ENCODE measurements at regions not wholly inside any gene's neighbourhood (a gene's known extent, or its start where the extent isn't known, plus 50 kb on each side); places are given as distances from the start of the nearest gene placed in this dataset.
"Not testable (repeated sequence)": the region's sequence is repeated elsewhere in the genome, so short reads cannot be mapped to it uniquely, and the experiment has no call there.

DNA sequence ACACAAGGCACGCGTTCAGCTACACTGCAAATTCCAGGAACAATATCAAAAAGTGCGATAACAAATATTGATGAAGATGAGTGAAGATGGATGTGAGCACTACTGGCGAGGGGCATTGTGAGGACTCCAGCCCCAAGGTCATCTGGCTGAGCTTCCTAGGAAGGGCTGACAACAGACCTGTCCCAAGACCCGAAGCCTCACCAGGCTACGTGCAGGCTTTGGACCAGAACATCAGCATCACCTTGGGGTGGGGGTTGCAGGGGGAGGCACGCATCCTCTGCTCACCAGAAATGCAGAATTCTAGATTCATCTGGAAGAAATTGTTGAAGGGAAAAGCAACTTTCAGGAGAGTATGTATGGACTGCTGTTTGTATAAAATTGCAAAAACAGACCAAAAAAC, 386.3 kb upstream of the DEFB115 start:
- ATAC-seq; H3K4me1 Mint-ChIP-seq (ENCODE audit: low read depth); DNase-seq; H3K27ac Mint-ChIP-seq; H3K27me3 Mint-ChIP-seq (ENCODE audit: low read depth); H3K4me3 Mint-ChIP-seq; H3K36me3 Mint-ChIP-seq (ENCODE audit: low read depth); POLR2A ChIA-PET; CTCF ChIA-PET: not testable (repeated sequence)
- H3K9me3 Mint-ChIP-seq (ENCODE audit: insufficient read depth) = peaks cover 53% of the 10 kb centered on the region

DNA sequence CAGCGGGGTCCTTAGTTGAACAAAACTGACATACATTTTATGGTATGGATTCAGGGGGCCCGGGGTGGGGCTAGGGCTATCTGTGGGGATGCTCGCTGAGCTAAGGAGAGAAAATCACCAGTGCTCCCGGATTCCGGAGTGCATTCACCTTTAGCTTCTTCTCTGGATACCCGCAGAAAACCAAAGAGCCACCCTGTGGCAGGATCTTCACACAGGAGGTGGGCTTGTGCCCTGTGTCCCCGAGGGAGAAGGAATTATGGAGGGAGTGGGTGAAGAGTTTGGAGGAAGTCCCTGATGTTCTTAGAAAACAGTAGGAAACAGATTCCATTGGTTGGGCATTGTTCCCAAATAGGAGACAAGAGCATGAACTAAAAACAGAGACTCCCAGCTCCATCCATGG, 385.2 kb upstream of the DEFB115 start:
- ATAC-seq; H3K4me1 Mint-ChIP-seq (ENCODE audit: low read depth); POLR2A ChIA-PET; CTCF ChIA-PET; DNase-seq; H3K36me3 Mint-ChIP-seq (ENCODE audit: low read depth); H3K4me3 Mint-ChIP-seq; H3K27ac Mint-ChIP-seq; H3K27me3 Mint-ChIP-seq (ENCODE audit: low read depth): not testable (repeated sequence)
- H3K9me3 Mint-ChIP-seq (ENCODE audit: insufficient read depth) = peaks cover 54% of the 10 kb centered on the region

DNA sequence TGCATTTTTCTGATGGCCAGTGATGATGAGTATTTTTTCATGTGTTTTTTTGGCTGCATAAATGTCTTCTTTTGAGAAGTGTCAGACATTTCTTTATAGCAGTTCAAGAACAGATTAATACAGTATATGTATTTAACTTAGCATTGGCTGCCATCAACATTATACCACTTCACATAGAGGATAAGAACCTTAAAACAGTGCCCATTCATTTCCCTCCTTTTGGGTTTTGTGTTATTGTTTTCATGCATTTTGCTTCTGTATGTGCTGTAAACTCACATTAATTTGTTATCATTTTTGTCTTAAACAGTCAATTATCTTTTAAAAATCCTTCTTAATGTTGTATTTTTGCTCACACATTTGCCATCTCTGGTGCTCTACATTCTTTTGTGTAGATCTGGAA, 381.6 kb upstream of the DEFB115 start:
- ATAC-seq; H3K4me1 Mint-ChIP-seq (ENCODE audit: low read depth); H3K27ac Mint-ChIP-seq; H3K27me3 Mint-ChIP-seq (ENCODE audit: low read depth); H3K36me3 Mint-ChIP-seq (ENCODE audit: low read depth); POLR2A ChIA-PET; CTCF ChIA-PET; DNase-seq; H3K4me3 Mint-ChIP-seq: not testable (repeated sequence)
- peaks cover 44% of the 10 kb centered on the region for H3K9me3 Mint-ChIP-seq (ENCODE audit: insufficient read depth)

DNA sequence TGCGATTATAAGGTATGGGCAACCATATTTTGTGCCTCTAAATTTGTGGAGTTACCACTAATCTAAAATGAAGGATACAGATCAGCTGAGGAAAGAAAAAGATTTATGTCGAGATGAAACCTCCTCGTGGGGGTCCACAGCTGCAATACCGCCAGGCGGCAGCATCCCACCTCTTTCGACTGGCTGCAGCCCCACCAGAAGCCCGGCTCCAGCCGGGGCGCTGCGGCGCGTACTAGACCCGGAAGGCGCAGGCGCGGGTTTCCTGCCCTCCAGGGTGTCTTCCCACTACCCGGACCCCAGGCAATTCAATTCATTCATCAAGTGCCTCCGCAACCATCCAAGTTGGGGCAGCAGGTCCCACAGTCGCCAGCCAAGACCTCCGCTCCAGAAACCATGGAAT, 366.1 kb upstream of the DEFB115 start:
- Mint-ChIP-seq H3K27me3 (ENCODE audit: low read depth) (peaks cover 10% of the 10 kb centered on the region), H3K4me3 (peak overlapping the region; percentile 36)
- POLR2A ChIA-PET; H3K36me3 Mint-ChIP-seq (ENCODE audit: low read depth); DNase-seq; ATAC-seq; CTCF ChIA-PET; H3K4me1 Mint-ChIP-seq (ENCODE audit: low read depth); H3K9me3 Mint-ChIP-seq (ENCODE audit: insufficient read depth); H3K27ac Mint-ChIP-seq: not testable (repeated sequence)

DNA sequence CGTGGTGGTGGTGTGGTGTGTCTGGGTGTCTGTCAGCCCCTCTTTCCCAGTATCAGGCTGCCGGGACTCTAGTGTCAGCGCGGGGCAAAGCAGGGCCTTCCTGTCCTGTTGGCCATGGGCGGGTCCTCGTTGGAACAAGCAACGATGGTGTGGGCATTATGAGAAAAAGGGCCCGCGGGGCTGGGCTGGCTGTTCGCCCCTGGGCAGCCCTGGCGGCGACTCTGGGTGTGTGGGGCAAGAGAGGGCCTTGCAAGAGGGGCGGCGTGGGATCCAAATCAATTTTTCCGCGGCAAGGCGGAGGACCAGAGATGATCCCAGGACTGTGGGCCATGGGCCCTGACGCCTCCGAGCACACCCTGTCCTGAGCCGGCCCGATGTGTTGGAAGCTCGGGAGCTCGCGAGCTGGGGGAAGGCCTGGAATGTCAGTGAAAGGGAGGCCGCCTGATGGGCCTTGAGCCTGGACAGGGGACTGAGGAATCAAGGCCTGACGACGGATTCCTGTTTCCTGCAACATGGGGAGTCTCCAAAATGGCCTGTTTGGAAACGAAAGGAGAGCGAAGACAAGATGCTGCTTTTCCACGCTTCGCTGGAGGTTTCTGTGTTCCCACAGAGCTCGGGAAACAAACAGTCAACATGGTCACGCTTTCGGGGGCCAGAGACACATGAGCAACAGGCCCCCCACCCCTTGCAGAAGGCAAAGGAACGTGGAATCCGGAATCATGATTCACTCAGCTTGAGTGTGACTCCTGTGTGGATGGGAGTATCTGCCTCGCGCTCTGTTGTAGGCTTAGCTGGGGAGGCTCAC, 364.7 kb upstream of the DEFB115 start:
- Mint-ChIP-seq H3K27ac (no peak overlapping the region), H3K4me1 (ENCODE audit: low read depth) (no peaks in the 10 kb centered on the region), H3K9me3 (ENCODE audit: insufficient read depth) (no peaks in the 10 kb centered on the region), H3K4me3 (no peak overlapping the region), H3K27me3 (ENCODE audit: low read depth) (peaks cover 11% of the 10 kb centered on the region), H3K36me3 (ENCODE audit: low read depth) (no peaks in the 10 kb centered on the region)
- DNase-seq (no peak), ATAC-seq (no peak)
- ChIA-PET CTCF (no interaction called here), POLR2A (no interaction called here)

DNA sequence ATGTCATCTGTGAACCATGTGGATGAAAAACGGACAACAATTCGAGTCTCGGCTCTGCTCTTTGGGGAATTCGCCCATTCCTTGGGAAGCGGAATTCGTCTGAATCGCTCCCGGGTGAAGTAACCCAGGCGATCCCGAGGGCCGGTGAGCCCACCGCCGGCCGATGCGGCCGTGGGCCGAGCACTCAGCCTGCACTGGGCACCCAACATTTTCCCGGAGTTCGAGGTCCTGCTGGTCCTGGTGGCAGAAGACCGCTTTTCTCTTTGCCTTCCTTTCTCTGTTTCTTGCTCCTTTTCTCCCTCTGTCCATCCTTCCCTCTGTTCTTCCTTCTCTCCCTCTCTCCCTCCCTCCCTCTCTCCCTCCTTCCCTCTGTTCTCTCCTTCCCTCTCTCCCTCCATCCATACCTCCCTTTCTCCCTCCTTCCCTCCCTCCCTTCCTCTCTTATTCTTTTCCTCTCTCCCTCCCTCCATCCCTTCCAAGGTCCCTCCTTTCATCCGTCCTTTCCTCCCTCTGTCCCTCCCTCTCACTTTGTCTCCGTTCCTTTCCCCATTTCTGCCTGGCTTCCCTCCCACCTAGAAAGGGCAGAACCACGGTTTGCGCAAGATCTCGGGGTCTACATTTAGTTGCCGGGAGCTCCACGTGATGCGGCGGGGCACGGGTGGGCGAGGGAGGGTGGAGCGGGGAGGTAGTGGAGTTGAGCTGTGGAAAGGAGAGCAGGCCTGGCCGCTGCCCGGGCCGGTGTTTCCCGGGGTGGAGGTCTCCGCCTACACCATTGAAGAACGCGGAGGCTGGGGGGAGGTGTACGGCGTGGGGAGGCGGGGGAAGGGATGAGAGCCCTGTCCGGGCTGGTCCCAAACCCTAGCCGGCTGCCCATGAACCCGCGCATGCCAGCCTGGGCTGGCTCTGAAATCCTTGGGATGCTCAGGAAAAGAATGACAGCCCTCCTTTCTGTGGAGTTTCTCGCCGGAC, 363.8 kb upstream of the DEFB115 start:
- H3K27ac Mint-ChIP-seq; ATAC-seq; H3K4me1 Mint-ChIP-seq (ENCODE audit: low read depth); H3K4me3 Mint-ChIP-seq; H3K36me3 Mint-ChIP-seq (ENCODE audit: low read depth); CTCF ChIA-PET; DNase-seq; H3K9me3 Mint-ChIP-seq (ENCODE audit: insufficient read depth); POLR2A ChIA-PET: not testable (repeated sequence)
- H3K27me3 Mint-ChIP-seq (ENCODE audit: low read depth) = peaks cover 13% of the 10 kb centered on the region

DNA sequence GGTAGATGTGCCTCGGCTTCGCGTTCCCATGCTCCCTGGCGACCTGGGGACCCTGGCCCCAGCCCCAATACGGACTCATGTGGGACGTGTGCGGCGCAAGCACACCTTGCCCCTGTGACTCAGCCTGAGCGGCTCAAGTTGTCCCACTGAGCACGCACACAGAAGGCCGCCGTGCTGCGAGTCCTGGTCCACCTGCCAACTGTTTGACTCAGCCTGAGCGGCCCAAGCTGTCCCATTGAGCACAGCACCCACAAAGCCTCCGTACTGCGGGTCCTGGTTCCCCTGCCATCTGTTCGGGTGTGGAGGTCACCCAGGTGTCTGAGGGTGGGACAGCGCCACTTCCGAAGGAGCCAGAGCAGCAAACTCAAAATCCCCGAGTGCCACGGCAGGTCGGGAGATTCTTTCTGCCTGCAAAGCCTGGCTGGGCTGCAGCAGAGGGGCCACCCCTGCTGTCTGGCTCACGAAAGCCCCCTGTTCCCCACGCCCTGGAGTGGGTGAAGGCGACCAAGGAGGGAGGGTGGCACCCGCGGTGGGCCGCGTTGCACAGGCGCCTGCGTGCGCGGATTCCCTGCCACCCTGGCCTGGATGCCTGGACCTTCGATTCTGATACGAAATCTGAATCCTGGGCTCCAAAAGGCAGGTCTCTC, 362.6 kb upstream of the DEFB115 start:
- ATAC-seq; H3K9me3 Mint-ChIP-seq (ENCODE audit: insufficient read depth); H3K27ac Mint-ChIP-seq; H3K4me3 Mint-ChIP-seq; CTCF ChIA-PET; H3K4me1 Mint-ChIP-seq (ENCODE audit: low read depth); DNase-seq; POLR2A ChIA-PET; H3K36me3 Mint-ChIP-seq (ENCODE audit: low read depth): not testable (repeated sequence)
- H3K27me3 Mint-ChIP-seq (ENCODE audit: low read depth) = peaks cover 16% of the 10 kb centered on the region

DNA sequence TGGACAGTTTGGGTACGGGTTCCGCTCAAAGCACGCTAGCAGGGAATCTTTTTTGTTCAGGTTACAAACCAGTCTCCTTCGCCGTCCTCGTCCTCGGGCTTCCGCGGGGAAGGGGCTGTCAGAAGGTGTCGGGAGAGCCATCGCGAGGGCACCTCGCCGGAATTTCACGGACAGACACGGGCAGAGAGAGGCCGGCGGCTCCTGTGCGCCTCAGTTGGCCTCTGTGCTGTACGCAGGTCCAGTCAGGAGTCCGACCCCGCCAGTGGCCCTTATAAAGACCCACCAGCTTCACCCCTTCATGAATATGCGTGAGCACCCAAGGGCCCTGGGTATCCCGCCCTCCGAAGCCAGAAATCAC, 362.1 kb upstream of the DEFB115 start:
- DNase-seq; H3K4me3 Mint-ChIP-seq; ATAC-seq; POLR2A ChIA-PET; H3K36me3 Mint-ChIP-seq (ENCODE audit: low read depth); H3K27ac Mint-ChIP-seq; CTCF ChIA-PET; H3K4me1 Mint-ChIP-seq (ENCODE audit: low read depth); H3K9me3 Mint-ChIP-seq (ENCODE audit: insufficient read depth): not testable (repeated sequence)
- H3K27me3 Mint-ChIP-seq (ENCODE audit: low read depth) = peaks cover 16% of the 10 kb centered on the region

DNA sequence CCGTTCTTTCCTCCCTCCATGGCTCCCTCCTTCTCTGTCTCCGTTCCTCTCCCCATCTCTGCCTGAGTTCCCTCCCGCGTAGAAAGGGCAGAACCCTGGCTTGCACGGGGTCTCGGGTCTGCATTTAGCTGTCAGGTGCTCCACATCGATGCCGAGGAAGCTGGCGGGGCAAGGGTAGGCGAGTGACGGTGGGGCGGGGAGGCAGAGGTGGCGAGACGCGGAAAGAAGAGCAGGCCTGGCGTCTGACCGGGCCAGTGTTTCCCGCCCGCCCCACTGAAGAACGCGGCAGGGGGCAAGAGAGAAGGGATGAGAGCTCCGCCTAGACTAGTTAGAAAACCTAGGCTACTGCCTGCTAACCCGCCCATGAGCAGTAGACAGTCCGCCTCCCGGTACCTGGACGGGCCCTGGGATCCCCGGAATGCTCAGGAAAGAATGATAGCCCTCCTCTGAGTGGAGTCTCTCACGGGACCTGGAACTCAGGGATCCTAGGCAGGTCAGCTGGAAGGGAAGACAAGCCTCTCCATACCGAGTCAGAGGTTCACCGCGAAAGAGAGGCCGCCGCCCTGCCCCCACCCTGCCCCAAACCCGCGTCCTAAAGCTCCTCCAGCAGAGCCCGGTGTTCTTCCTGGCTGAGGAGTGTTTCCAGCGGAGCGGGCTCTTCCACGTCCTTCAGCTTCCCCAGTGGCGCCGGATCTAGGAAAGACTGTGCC, 357.9 kb upstream of the DEFB115 start:
- H3K9me3 Mint-ChIP-seq (ENCODE audit: insufficient read depth); CTCF ChIA-PET; H3K27me3 Mint-ChIP-seq (ENCODE audit: low read depth); H3K4me3 Mint-ChIP-seq; DNase-seq; ATAC-seq; H3K27ac Mint-ChIP-seq; H3K4me1 Mint-ChIP-seq (ENCODE audit: low read depth); POLR2A ChIA-PET; H3K36me3 Mint-ChIP-seq (ENCODE audit: low read depth): not testable (repeated sequence)

DNA sequence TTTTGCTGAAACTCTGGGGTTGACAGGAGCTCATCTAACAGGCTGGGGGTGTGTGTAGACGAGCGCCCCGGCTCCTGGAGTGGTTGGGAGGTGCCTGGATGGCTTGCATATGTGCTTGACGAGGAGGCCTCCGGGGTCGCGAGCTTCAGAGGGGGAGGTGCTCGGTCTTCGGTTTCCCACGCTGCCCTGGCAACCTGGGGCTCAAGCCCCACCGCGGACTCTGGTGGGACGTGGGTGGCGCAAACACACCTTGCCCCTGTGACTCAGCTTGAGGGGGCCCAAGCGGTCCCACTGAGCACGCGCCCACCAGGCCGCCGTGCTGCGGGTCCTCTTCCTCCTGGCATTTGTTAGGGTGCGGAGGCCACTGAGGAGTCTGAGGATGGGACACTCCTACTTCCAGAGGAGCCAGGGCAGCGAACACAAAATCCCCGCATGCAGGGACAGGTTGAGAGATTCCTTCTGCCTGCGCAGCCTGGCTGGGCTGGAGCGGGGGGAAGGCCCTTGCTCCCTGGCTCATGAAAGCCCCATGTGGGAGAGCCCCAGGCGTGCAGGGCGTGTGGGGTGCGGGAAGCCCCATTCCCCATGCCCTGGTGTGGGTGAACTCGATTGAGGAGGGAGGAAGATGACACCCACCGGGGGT, 357.3 kb upstream of the DEFB115 start:
- H3K27ac Mint-ChIP-seq; H3K4me3 Mint-ChIP-seq; H3K27me3 Mint-ChIP-seq (ENCODE audit: low read depth); CTCF ChIA-PET; H3K9me3 Mint-ChIP-seq (ENCODE audit: insufficient read depth); DNase-seq; H3K36me3 Mint-ChIP-seq (ENCODE audit: low read depth); ATAC-seq; POLR2A ChIA-PET; H3K4me1 Mint-ChIP-seq (ENCODE audit: low read depth): not testable (repeated sequence)

DNA sequence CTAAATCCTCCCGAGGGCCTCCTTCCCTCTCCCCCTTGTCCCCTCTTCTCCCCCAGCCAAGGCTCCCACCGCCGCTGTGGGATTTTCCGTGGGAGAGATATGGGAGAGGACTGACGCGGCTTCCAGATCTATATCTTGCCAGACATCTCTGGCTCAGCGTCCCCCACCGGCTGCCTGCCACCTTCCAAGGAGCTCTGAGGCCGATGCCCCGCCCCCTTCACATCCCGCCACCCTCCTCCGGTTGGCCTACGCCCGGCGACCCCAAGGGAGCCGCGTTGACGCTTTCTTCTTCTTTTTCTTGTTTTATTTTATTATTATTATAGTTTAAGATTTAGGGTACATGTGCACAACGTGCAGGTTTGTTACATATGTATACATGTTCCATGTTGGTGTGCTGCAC, 352.2 kb upstream of the DEFB115 start:
- POLR2A ChIA-PET; H3K4me1 Mint-ChIP-seq (ENCODE audit: low read depth); H3K27me3 Mint-ChIP-seq (ENCODE audit: low read depth); CTCF ChIA-PET; ATAC-seq; H3K36me3 Mint-ChIP-seq (ENCODE audit: low read depth); DNase-seq; H3K27ac Mint-ChIP-seq; H3K4me3 Mint-ChIP-seq: not testable (repeated sequence)
- peaks cover 13% of the 10 kb centered on the region for H3K9me3 Mint-ChIP-seq (ENCODE audit: insufficient read depth)
